ENCODE measurements at regions not wholly inside any gene's neighbourhood (a gene's known extent, or its start where the extent isn't known, plus 50 kb on each side); places are given as distances from the start of the nearest gene placed in this dataset.

DNA sequence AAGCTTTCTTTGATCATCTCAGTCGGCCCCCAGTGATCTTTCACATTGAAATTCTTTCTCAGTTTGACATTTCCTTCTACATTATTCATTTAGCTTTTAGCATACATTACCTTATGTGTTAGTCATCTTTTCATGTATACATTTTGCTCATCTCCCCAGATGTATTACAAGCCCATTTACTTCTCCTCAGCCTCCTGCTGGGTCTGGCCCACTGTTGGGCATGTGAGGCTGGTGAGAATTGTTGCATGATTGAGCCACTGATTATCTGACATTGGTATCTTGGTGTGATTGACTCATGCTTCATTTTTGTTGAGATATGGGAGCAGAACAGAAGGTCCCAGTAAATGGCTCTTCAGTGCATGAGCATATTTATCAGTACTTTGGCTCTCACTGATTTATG lies 300.1 kb upstream of the DDX18 start (continued):
- TF ChIP-seq, protein P1, sequence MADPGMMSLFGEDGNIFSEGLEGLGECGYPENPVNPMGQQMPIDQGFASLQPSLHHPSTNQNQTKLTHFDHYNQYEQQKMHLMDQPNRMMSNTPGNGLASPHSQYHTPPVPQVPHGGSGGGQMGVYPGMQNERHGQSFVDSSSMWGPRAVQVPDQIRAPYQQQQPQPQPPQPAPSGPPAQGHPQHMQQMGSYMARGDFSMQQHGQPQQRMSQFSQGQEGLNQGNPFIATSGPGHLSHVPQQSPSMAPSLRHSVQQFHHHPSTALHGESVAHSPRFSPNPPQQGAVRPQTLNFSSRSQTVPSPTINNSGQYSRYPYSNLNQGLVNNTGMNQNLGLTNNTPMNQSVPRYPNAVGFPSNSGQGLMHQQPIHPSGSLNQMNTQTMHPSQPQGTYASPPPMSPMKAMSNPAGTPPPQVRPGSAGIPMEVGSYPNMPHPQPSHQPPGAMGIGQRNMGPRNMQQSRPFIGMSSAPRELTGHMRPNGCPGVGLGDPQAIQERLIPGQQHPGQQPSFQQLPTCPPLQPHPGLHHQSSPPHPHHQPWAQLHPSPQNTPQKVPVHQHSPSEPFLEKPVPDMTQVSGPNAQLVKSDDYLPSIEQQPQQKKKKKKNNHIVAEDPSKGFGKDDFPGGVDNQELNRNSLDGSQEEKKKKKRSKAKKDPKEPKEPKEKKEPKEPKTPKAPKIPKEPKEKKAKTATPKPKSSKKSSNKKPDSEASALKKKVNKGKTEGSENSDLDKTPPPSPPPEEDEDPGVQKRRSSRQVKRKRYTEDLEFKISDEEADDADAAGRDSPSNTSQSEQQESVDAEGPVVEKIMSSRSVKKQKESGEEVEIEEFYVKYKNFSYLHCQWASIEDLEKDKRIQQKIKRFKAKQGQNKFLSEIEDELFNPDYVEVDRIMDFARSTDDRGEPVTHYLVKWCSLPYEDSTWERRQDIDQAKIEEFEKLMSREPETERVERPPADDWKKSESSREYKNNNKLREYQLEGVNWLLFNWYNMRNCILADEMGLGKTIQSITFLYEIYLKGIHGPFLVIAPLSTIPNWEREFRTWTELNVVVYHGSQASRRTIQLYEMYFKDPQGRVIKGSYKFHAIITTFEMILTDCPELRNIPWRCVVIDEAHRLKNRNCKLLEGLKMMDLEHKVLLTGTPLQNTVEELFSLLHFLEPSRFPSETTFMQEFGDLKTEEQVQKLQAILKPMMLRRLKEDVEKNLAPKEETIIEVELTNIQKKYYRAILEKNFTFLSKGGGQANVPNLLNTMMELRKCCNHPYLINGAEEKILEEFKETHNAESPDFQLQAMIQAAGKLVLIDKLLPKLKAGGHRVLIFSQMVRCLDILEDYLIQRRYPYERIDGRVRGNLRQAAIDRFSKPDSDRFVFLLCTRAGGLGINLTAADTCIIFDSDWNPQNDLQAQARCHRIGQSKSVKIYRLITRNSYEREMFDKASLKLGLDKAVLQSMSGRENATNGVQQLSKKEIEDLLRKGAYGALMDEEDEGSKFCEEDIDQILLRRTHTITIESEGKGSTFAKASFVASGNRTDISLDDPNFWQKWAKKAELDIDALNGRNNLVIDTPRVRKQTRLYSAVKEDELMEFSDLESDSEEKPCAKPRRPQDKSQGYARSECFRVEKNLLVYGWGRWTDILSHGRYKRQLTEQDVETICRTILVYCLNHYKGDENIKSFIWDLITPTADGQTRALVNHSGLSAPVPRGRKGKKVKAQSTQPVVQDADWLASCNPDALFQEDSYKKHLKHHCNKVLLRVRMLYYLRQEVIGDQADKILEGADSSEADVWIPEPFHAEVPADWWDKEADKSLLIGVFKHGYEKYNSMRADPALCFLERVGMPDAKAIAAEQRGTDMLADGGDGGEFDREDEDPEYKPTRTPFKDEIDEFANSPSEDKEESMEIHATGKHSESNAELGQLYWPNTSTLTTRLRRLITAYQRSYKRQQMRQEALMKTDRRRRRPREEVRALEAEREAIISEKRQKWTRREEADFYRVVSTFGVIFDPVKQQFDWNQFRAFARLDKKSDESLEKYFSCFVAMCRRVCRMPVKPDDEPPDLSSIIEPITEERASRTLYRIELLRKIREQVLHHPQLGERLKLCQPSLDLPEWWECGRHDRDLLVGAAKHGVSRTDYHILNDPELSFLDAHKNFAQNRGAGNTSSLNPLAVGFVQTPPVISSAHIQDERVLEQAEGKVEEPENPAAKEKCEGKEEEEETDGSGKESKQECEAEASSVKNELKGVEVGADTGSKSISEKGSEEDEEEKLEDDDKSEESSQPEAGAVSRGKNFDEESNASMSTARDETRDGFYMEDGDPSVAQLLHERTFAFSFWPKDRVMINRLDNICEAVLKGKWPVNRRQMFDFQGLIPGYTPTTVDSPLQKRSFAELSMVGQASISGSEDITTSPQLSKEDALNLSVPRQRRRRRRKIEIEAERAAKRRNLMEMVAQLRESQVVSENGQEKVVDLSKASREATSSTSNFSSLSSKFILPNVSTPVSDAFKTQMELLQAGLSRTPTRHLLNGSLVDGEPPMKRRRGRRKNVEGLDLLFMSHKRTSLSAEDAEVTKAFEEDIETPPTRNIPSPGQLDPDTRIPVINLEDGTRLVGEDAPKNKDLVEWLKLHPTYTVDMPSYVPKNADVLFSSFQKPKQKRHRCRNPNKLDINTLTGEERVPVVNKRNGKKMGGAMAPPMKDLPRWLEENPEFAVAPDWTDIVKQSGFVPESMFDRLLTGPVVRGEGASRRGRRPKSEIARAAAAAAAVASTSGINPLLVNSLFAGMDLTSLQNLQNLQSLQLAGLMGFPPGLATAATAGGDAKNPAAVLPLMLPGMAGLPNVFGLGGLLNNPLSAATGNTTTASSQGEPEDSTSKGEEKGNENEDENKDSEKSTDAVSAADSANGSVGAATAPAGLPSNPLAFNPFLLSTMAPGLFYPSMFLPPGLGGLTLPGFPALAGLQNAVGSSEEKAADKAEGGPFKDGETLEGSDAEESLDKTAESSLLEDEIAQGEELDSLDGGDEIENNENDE (IDR thresholded peaks at IDR 0.05; ENCODE audit: insufficient replicate concordance, low read length), result no peak
- TF ChIP-seq, protein P2, sequence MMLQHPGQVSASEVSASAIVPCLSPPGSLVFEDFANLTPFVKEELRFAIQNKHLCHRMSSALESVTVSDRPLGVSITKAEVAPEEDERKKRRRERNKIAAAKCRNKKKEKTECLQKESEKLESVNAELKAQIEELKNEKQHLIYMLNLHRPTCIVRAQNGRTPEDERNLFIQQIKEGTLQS (IDR thresholded peaks at IDR 0.05; ENCODE audit: insufficient read depth, low read depth, low read length), result no peak
